ENCODE measurements at regions not wholly inside any gene's neighbourhood (a gene's known extent, or its start where the extent isn't known, plus 50 kb on each side); places are given as distances from the start of the nearest gene placed in this dataset.

GRCh38 chr2:123303731-123304130 is 721.4 kb upstream of the CNTNAP5 start:
- Histone ChIP-seq H3K27me3 (ENCODE audit: control insufficient read depth in 3 of 3, insufficient read depth in 3 of 3, low read length in 2 of 3) (no peaks in the 10 kb centered on the region), H3K4me3 (no peak overlapping the region), H3K9ac (ENCODE audit: insufficient read depth in 1 of 2, low read length in 2 of 2) (no peak overlapping the region), H3K27ac (ENCODE audit: low read depth in 1 of 2, low read length in 1 of 2) (no peak overlapping the region), H3K9me3 (ENCODE audit: control insufficient read depth in 4 of 4, insufficient read depth in 3 of 4, low read length in 3 of 4) (peaks cover 0 to 3% (median 0%) of the 10 kb centered on the region in 4 donors), H3K4me1 (ENCODE audit: control insufficient read depth in 5 of 5, insufficient read depth in 5 of 5, low read length in 5 of 5) (no peaks in the 10 kb centered on the region), H3K36me3 (ENCODE audit: control insufficient read depth in 4 of 4, insufficient read depth in 4 of 4, low read length in 4 of 4) (no peaks in the 10 kb centered on the region)
- DNase-seq (no peak), ATAC-seq (ENCODE audit: insufficient read depth, low FRiP score) (no peak)
- TF ChIP-seq, protein P1, sequence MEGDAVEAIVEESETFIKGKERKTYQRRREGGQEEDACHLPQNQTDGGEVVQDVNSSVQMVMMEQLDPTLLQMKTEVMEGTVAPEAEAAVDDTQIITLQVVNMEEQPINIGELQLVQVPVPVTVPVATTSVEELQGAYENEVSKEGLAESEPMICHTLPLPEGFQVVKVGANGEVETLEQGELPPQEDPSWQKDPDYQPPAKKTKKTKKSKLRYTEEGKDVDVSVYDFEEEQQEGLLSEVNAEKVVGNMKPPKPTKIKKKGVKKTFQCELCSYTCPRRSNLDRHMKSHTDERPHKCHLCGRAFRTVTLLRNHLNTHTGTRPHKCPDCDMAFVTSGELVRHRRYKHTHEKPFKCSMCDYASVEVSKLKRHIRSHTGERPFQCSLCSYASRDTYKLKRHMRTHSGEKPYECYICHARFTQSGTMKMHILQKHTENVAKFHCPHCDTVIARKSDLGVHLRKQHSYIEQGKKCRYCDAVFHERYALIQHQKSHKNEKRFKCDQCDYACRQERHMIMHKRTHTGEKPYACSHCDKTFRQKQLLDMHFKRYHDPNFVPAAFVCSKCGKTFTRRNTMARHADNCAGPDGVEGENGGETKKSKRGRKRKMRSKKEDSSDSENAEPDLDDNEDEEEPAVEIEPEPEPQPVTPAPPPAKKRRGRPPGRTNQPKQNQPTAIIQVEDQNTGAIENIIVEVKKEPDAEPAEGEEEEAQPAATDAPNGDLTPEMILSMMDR (IDR thresholded peaks at IDR 0.05; ENCODE audit: control extremely low read depth, extremely low read depth) = no peak
- WGBS, 2 donors = 73 to 79% methylated on average over 1 of the region's 1 CpG
